ENCODE measurements at regions not wholly inside any gene's neighbourhood (a gene's known extent, or its start where the extent isn't known, plus 50 kb on each side); places are given as distances from the start of the nearest gene placed in this dataset.

GRCh38 chr12:12017798-12018197, 52.9 kb upstream of the BCL2L14 start:
- no peak for DNase-seq

GRCh38 chr12:12018454-12018853, 52.3 kb upstream of the BCL2L14 start:
- DNase-seq: peak; percentile 27

DNA sequence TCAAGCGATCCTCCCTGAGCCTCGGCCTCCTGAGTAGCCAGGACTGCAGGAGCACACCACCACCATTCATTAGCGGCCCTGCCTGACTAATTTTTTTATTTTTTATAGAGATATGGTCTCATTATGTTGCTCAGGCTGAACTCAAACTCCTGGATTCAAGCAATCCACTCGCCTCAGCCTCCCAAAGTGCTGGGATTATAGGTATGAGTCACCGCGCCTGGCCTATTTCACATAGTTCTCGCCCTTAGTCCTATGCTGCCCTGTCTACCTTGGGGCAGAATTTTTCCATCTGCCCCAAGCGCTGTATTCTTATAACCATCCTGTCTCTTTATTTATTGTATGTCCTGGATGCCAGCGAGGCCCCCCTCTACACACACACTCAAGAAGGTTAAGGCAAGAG, 50.9 kb upstream of the BCL2L14 start:
- DNase-seq: no peak

- no peak for DNase-seq
Measured at GRCh38 chr12:12020762-12021161, 50.0 kb upstream of the BCL2L14 start.
